IPS-18a (cell line): ENCODE measurements at regions not wholly inside any gene's neighbourhood (a gene's known extent, or its start where the extent isn't known, plus 50 kb on each side); places are given as distances from the start of the nearest gene placed in this dataset.

Experiments used
- H3K27ac ChIP-seq: one replicate; pipeline ENCODE4 v1.5.1; 2013; ENCODE audit warnings: low read length
- H3K27me3 ChIP-seq: one replicate; pipeline ENCODE4 v1.6.1; 2013; ENCODE audit warnings: mild to moderate bottlenecking, low read length; ENCODE audit not compliant: control insufficient read depth, insufficient read depth
- H3K36me3 ChIP-seq: one replicate; pipeline ENCODE4 v1.6.1; 2013; ENCODE audit warnings: low read depth, low read length; ENCODE audit not compliant: control insufficient read depth
- H3K4me1 ChIP-seq: one replicate; pipeline ENCODE4 v1.6.1; 2013; ENCODE audit warnings: low read depth, low read length; ENCODE audit not compliant: control insufficient read depth
- H3K4me3 ChIP-seq: one replicate; pipeline ENCODE4 v1.5.1; 2013; ENCODE audit warnings: low read length
- H3K9ac ChIP-seq: one replicate; pipeline ENCODE4 v1.6.1; 2013; ENCODE audit warnings: mild to moderate bottlenecking, low read length, moderate library complexity
- H3K9me3 ChIP-seq: one replicate; pipeline ENCODE4 v1.6.1; 2013; ENCODE audit warnings: low read depth, low read length; ENCODE audit not compliant: control insufficient read depth

DNA sequence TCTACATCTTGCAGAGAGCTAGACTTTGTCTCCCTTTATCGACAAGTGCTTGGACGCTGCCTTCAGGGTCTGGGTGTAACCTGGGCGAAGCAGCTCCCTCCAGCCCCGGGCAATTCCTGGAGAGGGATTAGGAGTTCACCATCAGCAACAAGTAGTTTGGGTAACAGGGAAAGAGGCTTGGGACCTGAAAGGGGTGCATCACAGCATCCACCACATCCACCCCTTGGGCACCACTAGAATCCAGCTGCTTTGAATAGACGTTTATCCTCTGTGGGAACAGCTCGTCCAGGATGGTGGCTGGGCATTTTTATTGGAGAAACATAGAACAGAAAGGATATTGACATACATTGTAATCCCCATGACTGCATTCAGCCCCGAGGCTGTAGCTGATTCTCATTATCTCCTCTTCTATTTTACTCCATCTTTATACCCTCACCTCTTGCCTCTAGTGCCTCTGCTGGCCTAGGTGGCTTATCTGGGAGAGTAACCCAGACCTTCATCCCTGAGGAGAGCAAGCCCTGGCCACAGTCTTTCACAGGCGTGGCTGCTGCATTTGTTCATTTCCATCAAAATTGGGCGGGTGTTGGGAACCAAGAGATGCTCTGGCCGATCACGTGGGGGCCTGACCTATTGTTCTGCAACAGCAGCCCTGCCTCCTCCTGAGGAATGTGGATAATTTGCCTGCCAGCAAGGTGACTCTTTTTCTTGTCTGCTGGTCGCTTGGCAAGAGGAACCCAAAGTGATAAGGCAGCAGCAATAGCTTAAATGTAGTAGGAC lies 109.2 kb upstream of the RALGAPA2 start:
- Histone ChIP-seq H3K27me3 (no peaks in the 10 kb centered on the region), H3K9ac (no peak overlapping the region), H3K4me1 (peaks cover 38% of the 10 kb centered on the region), H3K36me3 (no peaks in the 10 kb centered on the region), H3K27ac (no peak overlapping the region), H3K9me3 (no peaks in the 10 kb centered on the region), H3K4me3 (no peak overlapping the region)

DNA sequence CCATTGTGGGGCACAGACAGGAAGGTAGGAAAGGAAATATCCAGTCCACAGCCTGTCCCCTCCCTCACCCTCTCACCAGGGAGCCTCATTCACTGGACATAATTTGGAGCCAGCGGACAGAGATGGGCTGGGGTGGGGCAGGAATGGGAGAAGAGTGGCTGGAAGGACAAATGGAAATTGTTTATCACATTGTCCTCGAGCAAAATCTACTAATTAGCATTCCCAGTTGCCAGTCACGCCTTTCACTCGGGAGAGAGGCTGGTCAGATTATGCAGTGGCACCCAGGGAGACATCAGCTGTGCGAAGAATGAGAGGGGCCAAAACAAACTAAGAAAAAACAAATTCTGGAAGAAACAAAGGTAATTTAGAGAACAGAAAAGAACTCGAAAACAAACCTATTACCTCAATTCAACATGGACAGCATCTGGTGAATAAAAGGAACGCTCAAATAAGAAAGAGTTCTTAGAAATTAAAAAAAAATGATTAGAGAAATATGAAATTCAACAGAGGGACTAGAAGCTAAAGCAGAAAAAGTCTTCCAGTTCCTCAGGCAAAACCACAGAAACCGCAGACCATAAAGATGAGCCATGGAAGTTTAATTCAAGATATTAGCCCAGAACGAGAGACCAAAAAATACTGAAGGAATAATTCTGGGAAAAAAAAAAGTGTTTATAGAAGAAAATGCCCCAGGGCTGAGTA lies 108.5 kb upstream of the RALGAPA2 start:
- Histone ChIP-seq H3K27ac (no peak overlapping the region), H3K27me3 (no peaks in the 10 kb centered on the region), H3K4me1 (peaks cover 45% of the 10 kb centered on the region), H3K4me3 (no peak overlapping the region), H3K36me3 (no peaks in the 10 kb centered on the region), H3K9ac (no peak overlapping the region), H3K9me3 (no peaks in the 10 kb centered on the region)

DNA sequence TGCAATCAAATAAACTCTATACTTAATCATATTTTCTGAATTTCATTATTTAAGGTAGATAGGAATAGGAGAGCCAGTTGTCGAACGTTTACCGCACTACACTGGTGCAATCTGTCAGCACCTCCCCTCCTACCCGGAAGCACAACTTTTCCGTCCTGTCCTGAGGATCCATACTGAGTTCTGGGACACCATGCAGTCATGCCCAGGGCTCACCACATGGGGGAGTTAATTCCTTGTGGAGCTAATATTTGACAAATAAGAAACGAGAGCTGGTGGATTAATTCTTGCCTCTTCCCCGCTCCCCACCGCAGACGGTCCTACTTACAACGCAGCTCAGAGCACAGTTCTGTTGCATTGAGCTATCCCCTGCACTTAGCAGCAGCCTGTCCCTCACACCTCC lies 107.7 kb upstream of the RALGAPA2 start:
- no peak overlapping the region for H3K9ac ChIP-seq
- H3K4me1 ChIP-seq: peaks cover 51% of the 10 kb centered on the region
- no peak overlapping the region for H3K27ac ChIP-seq

DNA sequence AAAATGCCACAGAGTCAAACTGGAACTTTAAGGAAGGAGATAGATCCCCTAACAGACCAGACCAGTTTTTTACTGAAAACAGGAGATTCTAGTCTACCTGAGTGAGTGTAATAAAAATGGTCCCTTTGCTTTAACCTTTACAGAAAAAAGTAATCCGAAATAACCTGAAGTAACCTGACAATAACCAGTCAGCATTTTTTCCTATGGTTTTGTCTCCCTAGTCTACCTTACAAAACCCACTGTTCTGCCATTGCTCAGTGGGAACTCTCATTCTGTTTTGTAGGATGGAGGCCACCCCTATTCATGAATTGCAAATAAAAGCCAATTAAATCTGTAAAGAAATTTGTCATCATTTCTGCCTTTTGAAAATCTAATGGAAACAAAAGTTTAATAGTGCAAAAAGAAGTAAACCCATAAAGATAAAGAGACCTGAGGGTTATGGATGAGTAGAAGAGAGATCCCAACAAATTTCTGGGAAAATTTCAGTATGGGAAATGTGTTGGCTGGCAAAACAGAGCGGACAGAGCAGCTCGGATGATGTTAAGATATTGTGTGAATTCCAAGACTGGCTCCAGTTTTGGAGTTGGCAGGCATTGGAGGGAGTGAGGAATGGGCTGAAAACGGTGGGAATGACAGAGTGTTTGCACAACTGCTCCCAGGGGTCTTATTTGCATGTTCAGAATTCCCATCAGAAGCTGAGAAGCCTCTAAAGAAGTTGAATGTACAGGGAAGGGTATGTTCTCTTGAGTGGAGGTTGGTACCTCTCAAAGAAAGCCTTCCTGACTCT lies 104.7 kb upstream of the RALGAPA2 start:
- no peaks in the 10 kb centered on the region for H3K27me3 ChIP-seq
- H3K36me3 ChIP-seq: no peaks in the 10 kb centered on the region
- no peak overlapping the region for H3K4me3 ChIP-seq
- H3K9ac ChIP-seq: no peak overlapping the region
- no peaks in the 10 kb centered on the region for H3K9me3 ChIP-seq
- no peak overlapping the region for H3K27ac ChIP-seq
- H3K4me1 ChIP-seq: peaks cover 57% of the 10 kb centered on the region

More for the DNA sequence above, 107.7 kb upstream of the RALGAPA2 start:
- Histone ChIP-seq H3K27me3 (no peaks in the 10 kb centered on the region), H3K9me3 (no peaks in the 10 kb centered on the region), H3K36me3 (no peaks in the 10 kb centered on the region), H3K4me3 (no peak overlapping the region)

DNA sequence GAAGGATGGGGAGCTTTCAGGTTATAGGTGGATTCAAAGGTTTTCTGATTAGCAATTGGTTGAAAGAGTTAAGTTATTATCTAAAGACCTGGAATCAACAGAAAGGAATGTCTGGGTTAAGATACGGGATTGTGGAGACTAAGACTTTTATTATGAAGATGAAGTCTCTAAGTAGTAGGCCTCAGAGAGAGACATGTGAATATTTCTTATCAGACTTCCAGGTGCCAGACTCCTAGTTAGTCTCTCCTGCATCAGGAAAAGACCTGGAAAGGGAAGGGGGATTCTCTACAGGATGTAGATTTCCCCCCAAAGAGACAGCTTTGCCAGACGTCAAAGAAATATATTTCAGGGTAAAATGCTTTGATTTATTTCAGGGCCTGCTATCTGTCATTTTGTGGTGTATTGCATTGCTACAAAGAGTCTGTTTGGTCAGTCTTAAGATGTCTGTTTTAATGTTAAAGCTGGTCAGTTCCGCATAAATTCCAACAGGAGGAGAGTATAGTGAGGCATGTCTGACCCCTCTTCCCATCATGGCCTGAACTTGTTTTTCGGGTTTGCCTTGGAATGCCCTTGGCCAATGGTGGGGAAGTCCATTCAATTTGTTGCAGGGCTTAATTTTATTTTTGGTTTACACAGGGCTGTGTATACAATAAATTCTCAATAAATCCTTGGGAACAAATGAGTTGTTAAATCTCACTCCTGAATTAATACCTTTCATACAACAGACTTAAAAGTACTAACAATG lies 103.4 kb upstream of the RALGAPA2 start:
- no peak overlapping the region for H3K4me3 ChIP-seq
- H3K27me3 ChIP-seq: no peaks in the 10 kb centered on the region
- peaks cover 46% of the 10 kb centered on the region for H3K4me1 ChIP-seq
- H3K9me3 ChIP-seq: no peaks in the 10 kb centered on the region
- no peaks in the 10 kb centered on the region for H3K36me3 ChIP-seq
- no peak overlapping the region for H3K27ac ChIP-seq
- H3K9ac ChIP-seq: no peak overlapping the region

DNA sequence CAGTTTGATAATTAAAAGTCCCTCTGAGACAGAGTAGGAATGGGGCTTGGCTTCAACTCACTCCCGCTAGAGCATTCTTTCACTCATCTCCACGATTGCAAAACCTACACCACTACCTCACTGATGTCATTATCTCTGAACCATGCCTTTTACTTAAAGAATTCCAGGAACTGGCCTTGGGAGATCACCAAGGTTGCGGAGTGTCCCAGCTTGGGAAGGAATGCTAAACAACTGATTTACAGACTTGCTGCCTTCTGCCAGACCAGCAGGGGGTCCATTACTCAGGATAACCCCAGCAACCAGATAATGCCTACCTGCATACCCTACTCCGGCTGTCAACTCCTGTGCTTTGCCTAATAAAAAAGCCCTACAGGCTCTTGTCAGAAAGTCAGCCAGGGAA lies 102.2 kb upstream of the RALGAPA2 start:
- no peaks in the 10 kb centered on the region for H3K36me3 ChIP-seq
- no peaks in the 10 kb centered on the region for H3K27me3 ChIP-seq
- H3K27ac ChIP-seq: no peak overlapping the region
- H3K4me3 ChIP-seq: no peak overlapping the region
- no peak overlapping the region for H3K9ac ChIP-seq
- no peaks in the 10 kb centered on the region for H3K9me3 ChIP-seq
- H3K4me1 ChIP-seq: peaks cover 35% of the 10 kb centered on the region

DNA sequence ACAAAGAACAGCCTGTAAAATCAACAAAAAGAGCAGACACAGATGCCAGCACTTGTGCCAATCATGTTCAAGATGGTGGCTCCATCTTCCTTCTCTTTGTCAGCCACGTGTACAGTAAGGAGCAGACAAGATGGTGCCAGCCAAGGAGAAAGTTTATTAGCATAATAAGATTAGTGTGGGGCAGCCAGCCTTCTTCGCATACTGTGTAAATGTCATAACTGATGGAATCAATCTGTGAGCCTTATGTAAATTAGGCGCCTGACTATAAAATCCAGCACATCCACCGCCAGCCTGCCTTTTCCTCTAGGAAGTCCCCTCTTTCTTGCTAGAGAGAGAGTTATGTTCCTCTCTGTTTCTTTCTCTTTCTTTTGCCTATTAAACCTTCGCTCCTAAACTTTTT lies 99.7 kb upstream of the RALGAPA2 start:
- peaks cover 30% of the 10 kb centered on the region for H3K4me1 ChIP-seq
- no peak overlapping the region for H3K9ac ChIP-seq
- H3K36me3 ChIP-seq: no peaks in the 10 kb centered on the region
- H3K4me3 ChIP-seq: no peak overlapping the region
- no peaks in the 10 kb centered on the region for H3K27me3 ChIP-seq
- H3K27ac ChIP-seq: no peak overlapping the region
- no peaks in the 10 kb centered on the region for H3K9me3 ChIP-seq

DNA sequence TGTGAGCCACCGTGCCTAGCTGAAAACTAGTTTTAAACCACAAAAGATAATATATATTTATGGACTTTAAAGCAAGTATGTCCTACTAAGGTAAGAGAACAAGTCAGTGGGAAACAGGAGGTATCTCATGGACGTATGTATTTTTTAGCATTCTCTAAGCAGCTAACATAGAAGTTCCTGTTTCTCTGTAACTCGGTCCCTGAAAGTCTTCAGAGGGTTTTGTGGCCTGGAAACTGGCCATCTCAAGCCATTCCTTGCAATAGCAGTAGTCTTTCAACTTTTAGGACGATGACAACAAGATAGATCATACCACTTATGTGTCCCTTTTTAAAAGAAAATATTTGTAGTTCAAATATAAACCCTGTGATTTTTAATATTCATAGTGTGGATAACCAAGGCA lies 95.6 kb upstream of the RALGAPA2 start:
- no peak overlapping the region for H3K9ac ChIP-seq
- no peaks in the 10 kb centered on the region for H3K36me3 ChIP-seq
- no peaks in the 10 kb centered on the region for H3K27me3 ChIP-seq
- H3K27ac ChIP-seq: no peak overlapping the region
- peaks cover 12% of the 10 kb centered on the region for H3K4me1 ChIP-seq
- H3K9me3 ChIP-seq: no peaks in the 10 kb centered on the region
- no peak overlapping the region for H3K4me3 ChIP-seq

DNA sequence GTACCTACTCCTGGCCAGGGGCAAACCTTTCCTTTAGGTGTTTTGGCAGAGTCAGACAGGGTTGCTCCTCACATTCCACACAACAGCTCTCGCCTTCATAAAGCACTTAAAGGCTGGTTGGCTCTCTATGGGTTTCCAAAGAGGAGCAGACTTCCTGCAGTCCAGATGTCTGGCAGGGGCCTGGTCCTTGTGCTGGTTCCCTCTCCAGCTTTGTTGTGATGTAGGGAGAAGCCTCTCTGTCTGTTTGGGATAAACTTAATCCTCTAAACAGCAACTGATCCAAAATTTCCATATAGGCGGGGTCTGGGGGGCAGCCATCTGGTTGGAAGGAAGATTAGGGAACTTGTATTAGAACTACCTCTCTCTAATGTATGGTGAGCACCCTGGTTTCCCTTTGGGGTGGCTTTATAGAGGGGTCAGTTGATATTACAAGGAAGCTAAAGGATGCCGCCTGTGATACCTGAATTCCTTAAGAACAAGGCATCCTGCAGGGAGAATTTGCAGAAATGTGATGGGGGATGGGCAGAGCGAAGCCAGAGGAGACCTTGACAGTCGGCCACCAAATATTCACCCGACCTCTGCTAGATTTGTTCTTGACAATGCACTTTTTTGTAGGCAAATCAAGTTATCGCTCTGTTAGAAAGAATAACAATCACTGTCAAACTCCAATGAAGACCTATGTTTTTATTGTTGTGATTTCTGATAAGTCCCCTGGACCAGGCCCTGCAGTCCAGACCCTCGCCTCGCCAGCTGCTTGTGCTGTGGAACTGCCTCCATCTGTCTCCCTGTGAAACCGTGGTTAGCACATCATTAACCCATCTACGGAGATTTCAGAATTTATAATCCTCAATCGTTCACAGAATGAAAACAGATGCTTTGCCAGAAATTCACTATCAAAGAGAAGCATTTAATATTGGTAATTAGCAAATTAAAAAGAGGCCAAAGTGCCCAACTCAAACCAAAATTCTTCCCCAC lies 94.0 kb upstream of the RALGAPA2 start:
- H3K36me3 ChIP-seq: no peaks in the 10 kb centered on the region
- H3K4me1 ChIP-seq: peaks cover 12% of the 10 kb centered on the region

DNA sequence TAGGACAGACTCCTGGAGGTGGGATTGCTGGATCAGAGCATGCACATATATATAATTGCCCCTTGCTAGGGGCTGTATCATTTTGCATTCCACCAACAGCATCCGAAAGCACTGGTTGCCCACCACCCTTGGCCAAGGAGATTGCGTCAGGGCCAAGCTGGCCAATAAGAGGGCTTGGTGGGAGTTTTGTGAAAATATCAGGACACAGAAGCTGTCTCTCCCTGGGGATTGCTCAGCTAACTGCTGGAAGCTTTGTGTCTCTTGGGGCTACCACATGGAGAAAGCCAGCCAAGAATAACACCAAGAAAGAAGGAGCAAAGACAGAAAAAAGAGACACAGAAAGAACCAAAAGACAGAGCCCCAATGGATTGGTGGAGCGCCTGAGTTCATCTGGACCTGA lies 90.6 kb upstream of the RALGAPA2 start:
- H3K27ac ChIP-seq: no peak overlapping the region
- no peaks in the 10 kb centered on the region for H3K36me3 ChIP-seq
- H3K9ac ChIP-seq: no peak overlapping the region
- H3K9me3 ChIP-seq: no peaks in the 10 kb centered on the region
- peaks cover 12% of the 10 kb centered on the region for H3K4me1 ChIP-seq
- no peaks in the 10 kb centered on the region for H3K27me3 ChIP-seq
- H3K4me3 ChIP-seq: no peak overlapping the region

More for the DNA sequence above, 94.0 kb upstream of the RALGAPA2 start:
- no peak overlapping the region for H3K9ac ChIP-seq
- no peaks in the 10 kb centered on the region for H3K27me3 ChIP-seq
- no peak overlapping the region for H3K27ac ChIP-seq
- no peak overlapping the region for H3K4me3 ChIP-seq
- no peaks in the 10 kb centered on the region for H3K9me3 ChIP-seq
